ENCODE measurements at regions not wholly inside any gene's neighbourhood (a gene's known extent, or its start where the extent isn't known, plus 50 kb on each side); places are given as distances from the start of the nearest gene placed in this dataset.
"Not testable (repeated sequence)": the region's sequence is repeated elsewhere in the genome, so short reads cannot be mapped to it uniquely, and the experiment has no call there.

DNA sequence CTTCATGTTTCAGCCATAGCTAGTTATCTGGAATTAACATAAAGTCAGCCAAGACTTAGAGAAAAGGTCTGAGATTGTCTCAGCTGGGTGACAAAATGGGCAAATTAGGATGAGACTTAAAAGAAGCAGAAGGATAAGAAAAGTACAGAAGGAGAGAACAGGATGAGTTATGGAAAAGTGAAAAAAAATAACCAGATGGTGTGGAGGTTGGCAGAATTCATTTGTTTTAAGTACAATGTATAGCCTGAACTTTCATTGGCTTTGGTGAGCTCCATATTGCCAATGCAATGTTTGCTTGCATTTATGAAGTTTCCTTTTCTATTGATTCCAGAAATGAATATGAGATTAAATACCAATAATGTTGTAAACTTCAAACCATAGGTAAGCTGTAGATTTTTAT lies 447.2 kb upstream of the DPH6 start:
- no peak for DNase-seq
- ATAC-seq, result no peak
- intact Hi-C loops (cut with DNase I, micrococcal nuclease), result no loop called here

DNA sequence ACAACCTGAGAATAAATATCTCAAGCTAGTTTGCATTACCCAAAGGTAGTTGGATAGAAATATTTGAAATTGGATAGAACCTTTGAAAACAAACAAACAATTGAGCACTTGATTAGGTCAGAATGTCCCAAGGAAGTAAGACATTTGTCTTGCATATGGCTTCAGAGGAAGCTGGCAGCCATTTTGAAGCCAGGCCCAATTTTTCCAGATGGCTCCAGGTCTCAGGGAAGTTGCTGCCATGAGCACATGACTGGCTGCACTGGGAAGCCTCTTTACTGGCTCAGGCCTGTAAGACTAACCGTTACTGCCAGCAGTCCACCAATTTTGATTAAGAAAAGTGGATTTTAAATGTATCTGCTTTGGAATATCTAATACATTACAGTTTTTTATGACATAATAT lies 448.9 kb upstream of the DPH6 start:
- intact Hi-C loops (cut with DNase I, micrococcal nuclease), result no loop called here
- DNase-seq (no peak), ATAC-seq (no peak)

DNA sequence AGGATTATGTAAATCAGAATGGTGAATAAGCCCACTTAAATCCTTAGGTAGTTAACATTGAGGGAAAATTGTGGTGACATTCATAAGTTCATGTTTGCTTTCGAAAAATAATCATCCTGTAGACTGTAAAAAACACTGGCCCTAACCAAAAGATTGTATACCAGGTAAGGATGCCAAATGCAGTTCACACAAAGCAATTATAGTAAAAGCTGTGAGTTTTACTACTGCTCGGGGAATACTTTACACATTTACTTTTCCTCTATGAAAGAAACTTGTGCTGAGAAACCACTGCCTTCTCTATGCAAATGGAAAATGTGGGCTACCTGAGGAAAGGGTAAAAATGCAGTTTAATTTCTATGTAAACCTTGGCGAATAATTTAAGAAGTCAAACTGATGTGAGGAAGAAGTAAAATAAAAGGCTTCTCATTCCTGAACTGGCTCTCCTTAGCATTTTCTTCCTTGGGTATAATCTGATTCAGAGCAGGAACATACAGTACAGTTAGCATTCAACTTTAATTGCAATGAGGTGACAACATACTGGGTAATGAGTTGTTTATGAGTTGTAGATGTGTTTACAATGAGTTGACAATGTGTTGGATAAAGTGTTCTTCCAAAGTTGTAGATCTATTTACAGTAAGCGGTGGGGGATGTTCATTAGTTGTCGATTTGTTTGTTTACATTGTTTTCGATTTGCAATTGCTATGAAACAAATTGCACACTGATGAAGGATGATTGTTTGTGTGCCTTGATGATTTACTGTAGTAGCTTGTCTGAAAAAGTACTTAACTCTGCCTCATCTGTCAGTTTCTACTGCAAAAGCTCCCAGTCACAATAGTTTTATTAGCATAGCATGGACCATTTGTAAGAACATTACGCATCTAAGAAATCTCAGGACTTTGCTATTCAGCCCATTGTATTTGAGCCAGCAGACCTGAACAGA lies 453.0 kb upstream of the DPH6 start:
- DNase-seq, result no peak
- intact Hi-C loops (cut with DNase I, micrococcal nuclease), result no loop called here
- ATAC-seq, result peak; percentile 49

DNA sequence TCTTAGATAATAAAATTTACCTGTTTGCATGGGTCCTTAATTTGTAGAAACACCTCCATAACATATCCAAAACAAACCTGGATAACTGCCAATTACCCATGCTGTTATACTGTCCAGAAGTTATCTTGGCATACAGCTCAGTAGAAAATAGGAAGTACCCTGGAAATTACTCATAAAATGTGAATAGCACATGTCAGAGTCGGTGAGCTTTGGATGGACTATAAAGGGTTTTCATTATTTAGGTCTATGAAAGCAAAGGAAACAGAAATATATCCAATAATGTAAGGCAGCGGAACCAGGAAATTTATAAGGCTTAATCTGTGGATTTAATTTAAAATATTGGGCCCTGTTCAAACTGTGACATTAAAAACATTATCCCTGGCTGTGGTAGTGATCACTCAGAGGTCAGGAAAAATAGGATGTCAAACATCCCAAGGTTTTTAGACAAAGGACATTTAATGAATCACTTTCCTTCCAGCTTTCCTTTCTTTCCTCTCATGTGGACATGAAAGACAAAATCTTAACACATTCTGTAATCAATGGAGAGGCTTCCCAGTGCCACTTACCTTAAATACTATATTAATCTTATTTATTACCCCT lies 459.0 kb upstream of the DPH6 start:
- ATAC-seq, result no peak
- no peak for DNase-seq
- intact Hi-C loops (cut with DNase I, micrococcal nuclease), result no loop called here

DNA sequence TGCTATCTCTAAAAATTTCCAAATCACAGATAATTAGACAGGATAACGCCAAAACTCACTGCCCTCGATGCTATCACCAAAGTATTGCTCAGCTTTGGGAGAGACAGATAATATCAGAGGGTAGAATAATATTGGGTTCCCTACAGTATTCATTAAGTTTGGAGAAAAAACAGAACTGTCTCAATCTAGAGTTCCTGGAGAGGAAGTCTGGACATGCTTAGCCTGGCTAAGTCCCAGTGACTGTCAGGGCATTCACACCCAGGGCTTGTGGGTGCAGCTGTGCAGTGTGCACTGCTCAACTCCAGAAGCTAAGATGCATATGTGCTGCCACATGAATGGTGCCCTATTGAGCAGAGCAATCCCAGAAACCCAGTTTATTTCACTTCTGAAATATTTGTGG lies 459.6 kb upstream of the DPH6 start:
- DNase-seq (no peak), ATAC-seq (no peak)
- intact Hi-C loops (cut with DNase I, micrococcal nuclease), result no loop called here

DNA sequence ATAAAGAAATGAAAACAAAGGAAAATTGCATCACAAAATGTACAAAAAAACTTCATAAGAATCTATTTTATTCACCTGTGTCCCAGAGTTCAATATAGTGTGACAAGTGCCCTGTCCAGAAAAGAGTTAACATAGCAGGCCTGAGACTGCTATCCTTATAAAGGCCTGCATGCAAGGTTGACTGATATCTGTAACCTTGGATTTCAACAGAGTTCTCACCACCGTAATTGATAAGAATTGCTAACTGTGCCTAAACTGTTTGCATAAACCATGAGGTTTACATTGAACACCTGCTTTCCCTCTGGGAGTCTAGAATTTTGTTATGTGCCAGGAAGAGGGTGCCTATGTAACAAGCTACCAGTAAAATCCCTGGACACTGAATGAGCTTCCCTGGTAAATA lies 461.7 kb upstream of the DPH6 start:
- ATAC-seq (no peak), DNase-seq (no peak)
- intact Hi-C loops (cut with DNase I, micrococcal nuclease), result no loop called here

DNA sequence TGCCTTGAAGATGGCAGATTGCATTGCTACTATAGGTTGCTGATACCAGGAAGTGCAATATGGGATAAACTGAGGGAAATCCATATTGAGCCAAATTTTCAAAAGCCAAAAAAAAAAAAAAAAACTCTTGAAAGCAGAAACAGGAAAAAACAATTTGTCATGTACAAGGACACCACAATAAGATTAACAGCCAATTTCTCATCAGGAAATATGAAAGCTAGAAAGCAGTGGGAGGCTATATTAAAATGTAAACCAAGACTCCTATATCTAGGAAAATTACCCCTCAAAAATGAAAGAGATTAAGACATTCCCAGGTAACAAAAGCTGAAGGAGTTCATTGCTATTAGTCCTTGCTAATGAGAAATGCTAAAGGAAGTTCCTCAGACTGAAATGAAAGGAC lies 462.8 kb upstream of the DPH6 start:
- ATAC-seq (no peak), DNase-seq (no peak)
- intact Hi-C loops (cut with DNase I, micrococcal nuclease), result no loop called here

DNA sequence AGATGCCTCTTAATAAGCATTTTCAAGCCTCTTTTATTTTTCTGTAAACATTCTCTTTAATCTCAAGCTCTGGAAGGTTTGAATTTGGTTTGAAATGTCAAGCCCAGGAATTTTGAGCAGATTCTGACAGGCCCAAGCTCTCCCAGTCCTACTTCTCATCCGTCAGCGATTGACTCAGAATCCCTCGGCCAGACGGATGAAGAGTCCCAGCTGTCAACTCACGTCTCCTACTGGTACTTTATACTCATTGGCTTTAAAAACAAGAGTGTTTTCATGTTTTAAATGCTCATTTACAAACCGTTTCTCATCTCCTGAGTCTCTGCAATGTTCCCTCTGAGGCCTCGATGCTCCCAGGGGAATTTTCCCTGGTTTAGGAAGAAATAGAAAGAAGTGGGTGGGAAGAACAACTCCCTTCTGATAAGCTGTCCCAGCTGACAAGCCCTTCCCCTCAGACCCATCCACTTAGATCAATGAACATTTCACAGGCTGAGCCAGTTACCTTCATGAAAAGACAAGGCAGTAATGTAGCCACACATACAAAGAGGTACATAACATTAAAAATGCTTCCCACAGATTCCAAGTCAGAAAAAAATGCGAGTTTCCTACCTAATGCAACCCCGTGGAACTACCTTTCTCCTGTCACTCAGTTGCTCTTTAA lies 478.2 kb upstream of the DPH6 start:
- peak in 1 of 2 donors; percentile 7 for DNase-seq
- intact Hi-C loops (cut with DNase I, micrococcal nuclease), result no loop called here

DNA sequence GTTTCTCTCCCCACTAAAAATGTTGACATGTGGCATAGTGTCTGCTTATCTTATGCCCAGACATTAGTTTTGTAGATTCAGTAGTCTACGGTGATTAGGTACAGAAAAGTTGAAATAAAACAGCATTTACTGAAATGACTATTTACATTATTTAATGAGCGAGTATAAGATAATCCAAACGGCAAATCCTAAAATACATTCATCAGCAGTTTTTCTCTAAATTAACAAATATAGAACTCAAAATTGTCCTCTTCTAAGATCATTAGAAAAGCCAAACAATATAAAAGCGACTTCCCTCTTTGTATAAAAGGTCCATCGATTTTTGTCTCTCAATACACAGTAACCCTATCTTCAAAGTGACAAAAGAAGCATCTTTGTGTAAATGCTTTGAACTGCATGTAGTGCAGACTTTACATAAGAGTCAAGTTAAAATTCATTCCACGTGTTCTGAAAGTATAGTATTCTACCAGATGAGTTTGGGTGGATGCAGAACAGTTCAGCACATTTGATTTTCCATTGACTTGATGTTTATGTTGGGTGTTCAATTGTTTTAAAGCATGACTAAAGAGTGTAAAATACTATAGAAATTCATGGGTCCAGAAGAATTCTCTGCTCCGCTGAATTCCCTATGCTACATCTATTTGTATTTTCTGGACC lies 480.8 kb upstream of the DPH6 start:
- no peak for ATAC-seq
- DNase-seq, result no peak
- intact Hi-C loops (cut with DNase I, micrococcal nuclease), result no loop called here

More for the DNA sequence above, 478.2 kb upstream of the DPH6 start:
- ATAC-seq, result no peak

DNA sequence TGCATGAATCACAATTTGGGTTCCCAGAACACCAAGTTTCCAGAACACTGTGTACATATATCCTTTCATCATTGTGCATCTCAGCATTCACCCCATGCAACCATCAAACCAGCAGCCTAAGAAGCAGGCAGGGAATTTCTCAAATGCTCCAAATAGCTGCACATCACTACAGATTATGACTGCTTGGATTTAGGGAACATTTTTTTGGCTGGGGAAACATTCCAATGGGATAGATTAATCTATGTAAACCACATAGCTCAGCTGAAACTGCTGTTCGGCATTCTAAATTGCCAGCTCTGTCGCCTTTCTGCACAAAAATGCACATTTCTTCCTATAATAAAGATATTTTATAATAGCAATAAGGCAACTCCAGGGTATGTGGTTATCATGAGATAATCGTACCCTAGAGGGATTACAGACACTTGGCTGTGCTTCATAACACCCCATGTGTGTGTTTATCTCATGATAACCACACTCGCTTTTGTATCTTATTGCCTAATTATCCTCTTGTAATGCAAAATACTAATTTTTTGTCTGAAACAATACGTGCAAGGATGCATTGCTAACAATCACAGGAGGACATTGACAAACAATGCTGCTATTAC lies 483.7 kb upstream of the DPH6 start:
- DNase-seq, result no peak
- ATAC-seq, result no peak
- intact Hi-C loops (cut with DNase I, micrococcal nuclease), result no loop called here

DNA sequence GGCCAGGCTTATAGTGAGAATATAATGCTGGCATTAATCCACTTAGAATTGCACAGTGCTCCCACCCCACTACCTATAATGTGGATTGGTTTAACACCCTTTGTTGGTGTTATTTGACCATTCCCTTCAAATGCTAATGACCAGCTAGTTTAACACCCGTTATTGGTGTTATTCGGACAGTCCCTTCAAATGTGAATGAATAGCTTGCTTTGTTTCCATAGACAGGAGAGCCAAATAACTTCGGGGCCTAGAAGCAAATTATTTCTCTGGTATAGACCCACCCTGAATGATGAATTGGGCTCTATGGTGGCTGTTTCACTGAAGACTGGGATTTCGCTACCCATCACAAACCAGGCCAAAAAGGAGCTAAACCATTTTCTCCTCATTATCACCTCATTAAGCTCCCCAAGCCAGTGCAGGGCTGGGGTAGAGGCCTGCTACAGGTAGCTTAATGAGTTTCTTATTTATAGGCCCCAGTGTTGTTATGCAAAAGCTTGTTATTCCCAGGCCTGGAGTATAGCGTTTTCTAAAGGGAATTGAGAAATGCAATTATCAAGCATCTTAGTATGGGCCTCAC lies 494.1 kb upstream of the DPH6 start:
- ATAC-seq, result no peak
- no peak for DNase-seq
- intact Hi-C loops (cut with DNase I, micrococcal nuclease), result no loop called here

DNA sequence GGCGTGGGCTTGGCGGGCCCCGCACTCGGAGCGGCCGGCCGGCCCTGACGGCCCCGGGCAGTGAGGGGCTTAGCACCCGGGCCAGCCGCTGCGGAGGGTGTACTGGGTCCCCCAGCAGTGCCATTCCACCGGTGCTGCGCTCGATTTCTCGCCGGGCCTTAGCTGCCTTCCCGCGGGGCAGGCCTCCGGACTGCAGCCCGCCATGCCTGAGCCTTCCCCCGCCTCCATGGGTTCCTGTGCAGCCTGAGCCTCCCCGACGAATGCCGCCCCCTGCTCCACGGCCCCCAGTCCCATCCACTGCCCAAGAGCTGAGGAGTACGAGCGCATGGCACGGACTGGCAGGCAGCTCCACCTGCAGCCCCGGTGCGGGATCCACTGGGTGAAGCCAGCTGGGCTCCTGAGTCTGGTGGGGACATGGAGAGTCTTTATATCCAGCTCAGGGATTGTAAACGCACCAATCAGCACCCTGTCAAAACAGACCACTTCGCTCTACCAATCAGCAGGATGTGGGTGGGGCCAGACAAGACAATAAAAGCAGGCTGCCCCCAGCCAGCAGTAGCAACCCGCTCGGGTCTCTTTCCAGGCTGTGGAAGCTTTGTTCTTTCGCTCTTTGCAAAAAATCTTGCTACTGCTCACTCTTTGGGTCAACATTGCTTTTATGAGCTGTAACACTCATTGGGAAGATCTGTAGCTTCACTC lies 501.2 kb upstream of the DPH6 start:
- intact Hi-C loops (cut with DNase I, micrococcal nuclease); DNase-seq; ATAC-seq: not testable (repeated sequence)

DNA sequence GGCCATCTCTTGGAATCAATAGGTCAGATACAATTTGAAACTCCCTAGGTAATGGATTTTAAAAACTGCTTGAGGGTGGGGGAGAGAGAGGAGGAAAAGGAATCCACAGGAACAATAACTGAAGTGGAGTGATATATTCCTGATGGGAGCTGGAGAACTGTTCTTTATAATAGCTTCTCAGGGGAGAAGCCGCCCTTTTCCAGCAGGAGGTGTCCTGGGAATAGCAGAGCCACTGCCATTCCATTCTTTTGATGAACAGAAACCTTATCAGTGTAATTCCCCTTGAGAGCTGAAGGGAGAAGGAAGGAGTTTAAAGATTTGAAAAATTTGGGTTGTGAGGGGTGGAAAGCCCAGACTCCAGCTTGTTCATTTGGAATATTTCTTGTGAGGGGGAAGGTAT lies 504.9 kb upstream of the DPH6 start:
- DNase-seq, result no peak
- intact Hi-C loops (cut with DNase I, micrococcal nuclease), result no loop called here
- ATAC-seq, result no peak

DNA sequence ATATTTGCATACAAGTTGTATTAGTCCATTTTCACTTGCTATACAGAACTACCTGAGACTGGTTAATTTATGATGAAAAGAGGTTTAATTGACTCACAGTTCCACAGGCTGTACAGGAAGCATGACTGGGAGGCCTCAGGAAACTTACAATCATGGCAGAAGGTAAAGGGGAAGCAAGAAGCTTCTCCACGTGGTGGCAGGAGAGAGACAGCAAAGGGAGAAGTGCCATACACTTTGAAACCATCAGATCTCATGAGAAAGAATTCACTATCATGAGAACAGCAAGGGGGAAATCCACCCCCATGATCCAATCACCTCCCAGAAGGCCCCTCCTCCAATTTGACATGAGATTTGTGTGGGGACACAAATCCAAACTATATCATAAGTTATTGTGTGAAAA lies 506.7 kb upstream of the DPH6 start:
- peak in 1 of 2 donors; percentile 6 for DNase-seq
- ATAC-seq; intact Hi-C loops (cut with DNase I, micrococcal nuclease): not testable (repeated sequence)

DNA sequence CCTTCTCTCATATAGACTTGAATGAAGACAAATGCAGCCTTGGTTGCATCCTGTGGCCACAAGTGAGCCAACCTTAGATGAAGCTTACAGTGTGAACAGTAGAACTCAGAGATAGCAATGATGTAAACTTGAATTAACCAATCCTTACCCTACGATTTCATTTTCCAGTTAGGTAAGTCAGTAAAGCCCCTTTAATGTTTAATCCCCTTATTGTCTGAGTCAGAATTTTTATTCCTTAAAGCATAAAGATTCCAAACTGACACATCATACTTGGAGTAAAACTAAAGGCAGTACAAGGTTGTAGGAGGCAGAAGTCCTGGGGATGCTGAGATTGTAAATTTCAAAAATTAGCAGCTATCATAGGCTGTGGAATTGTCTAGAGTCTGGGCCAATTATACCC lies 507.8 kb upstream of the DPH6 start:
- intact Hi-C loops (cut with DNase I, micrococcal nuclease), result no loop called here
- ATAC-seq (no peak), DNase-seq (no peak)

DNA sequence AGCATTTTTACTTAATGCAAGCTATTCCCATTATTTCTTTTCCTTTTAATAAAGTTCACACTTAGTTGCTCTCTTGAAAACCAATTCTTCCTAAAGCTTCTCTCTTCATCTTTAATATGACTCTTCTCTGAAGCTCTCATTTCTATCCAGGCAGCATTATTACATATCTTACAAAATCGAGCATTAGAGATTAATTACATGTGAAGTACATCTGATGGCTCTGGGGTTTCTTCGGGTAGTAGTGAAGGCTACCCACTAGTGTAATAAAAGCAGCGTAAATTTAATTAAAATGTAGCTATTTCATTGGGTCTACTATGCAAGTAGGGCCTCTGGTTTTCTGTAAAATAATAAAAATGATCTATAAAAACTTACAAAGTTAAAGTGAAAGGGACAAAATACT lies 513.6 kb upstream of the DPH6 start:
- ATAC-seq (no peak), DNase-seq (no peak)
- intact Hi-C loops (cut with DNase I, micrococcal nuclease), result no loop called here

DNA sequence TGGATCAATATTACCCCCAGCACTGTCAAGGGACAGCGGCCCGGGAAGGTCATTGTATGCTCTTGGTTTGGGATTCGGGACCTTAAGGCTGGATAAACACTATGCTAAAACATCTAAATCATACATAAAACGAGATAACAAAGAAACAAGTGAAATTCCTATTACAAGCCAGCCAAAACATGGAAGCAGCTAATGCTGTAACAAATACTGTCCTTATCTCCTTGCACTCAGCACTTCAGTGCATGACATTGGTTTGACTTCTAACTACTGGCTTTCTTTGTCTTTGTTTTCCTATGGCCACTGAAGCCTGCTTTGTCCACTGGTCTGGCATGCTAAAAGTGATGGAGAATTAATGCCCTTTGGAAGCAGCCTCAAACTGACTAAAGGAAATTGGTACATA lies 516.4 kb upstream of the DPH6 start:
- ATAC-seq (no peak), DNase-seq (no peak)
- intact Hi-C loops (cut with DNase I, micrococcal nuclease), result no loop called here

DNA sequence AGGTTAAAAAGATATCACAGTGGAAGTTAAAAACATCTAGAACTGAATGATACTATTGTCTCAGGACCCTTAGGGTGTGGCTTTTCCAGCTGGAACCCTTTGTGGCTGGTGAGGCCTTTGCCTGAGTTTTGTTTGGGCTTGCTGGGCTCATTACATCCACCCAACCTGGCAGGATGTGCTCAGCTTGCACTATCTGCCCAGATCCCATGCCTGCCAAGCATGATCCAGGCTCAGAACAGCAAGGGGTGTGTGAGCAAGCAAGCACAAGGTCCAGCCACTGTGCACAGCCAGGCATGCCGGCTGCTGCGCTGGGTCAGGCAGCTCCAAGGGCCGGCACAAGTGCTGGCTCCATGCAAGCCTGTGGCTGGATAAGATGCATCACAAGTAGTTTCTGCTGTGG lies 512.7 kb upstream of the CDIN1 start:
- intact Hi-C loops (cut with DNase I, micrococcal nuclease), result no loop called here
- no peak for ATAC-seq
- no peak for DNase-seq

All from left colon (tissue), 2 donors.